H9 (cell line): ENCODE measurements at regions not wholly inside any gene's neighbourhood (a gene's known extent, or its start where the extent isn't known, plus 50 kb on each side); places are given as distances from the start of the nearest gene placed in this dataset.

Experiments used
- DNase-seq: peaks from one replicate; pipeline ENCODE4 v3.0.0-alpha.2; 2017
- H2AFZ ChIP-seq: one replicate; pipeline ENCODE4 v1.6.1; 2013; ENCODE audit warnings: mild to moderate bottlenecking, low read length, control low read depth, moderate library complexity
- H2AK5ac ChIP-seq: 2 replicates; pipeline ENCODE4 v1.6.1; 2013; ENCODE audit warnings: low read length, control low read depth, mixed read lengths; ENCODE audit not compliant: insufficient read length
- H2BK120ac ChIP-seq: one replicate; pipeline ENCODE4 v1.6.1; 2013; ENCODE audit warnings: low read depth, mild to moderate bottlenecking, low read length, control low read depth, inconsistent platforms; ENCODE audit not compliant: poor library complexity, severe bottlenecking
- H2BK12ac ChIP-seq: 2 replicates; pipeline ENCODE4 v1.6.1; 2013; ENCODE audit warnings: low read length, control low read depth, mixed read lengths, low read depth; ENCODE audit not compliant: insufficient read length
- H2BK15ac ChIP-seq: 2 replicates; pipeline ENCODE4 v1.6.1; 2013; ENCODE audit warnings: low read depth, low read length, control low read depth
- H2BK20ac ChIP-seq: one replicate; pipeline ENCODE4 v1.6.1; 2013; ENCODE audit warnings: low read depth, mild to moderate bottlenecking, low read length, control low read depth, inconsistent platforms; ENCODE audit not compliant: poor library complexity, severe bottlenecking
- H2BK5ac ChIP-seq: 2 replicates; pipeline ENCODE4 v1.6.1; 2013; ENCODE audit warnings: low read length, control low read depth, mixed read lengths; ENCODE audit not compliant: insufficient read length
- H3K14ac ChIP-seq: 2 replicates; pipeline ENCODE4 v1.6.1; 2013; ENCODE audit warnings: low read length, control low read depth; ENCODE audit not compliant: insufficient read depth
- H3K18ac ChIP-seq: 2 replicates; pipeline ENCODE4 v1.6.1; 2013; ENCODE audit warnings: low read depth, mild to moderate bottlenecking, mixed read lengths, low read length, control low read depth; ENCODE audit not compliant: insufficient read length
- H3K23ac ChIP-seq: 2 replicates; pipeline ENCODE4 v1.6.1; 2013; ENCODE audit warnings: low read length, control low read depth, mixed read lengths, low read depth; ENCODE audit not compliant: insufficient read length
- H3K23me2 ChIP-seq: 2 replicates; pipeline ENCODE4 v1.6.1; 2013; ENCODE audit warnings: low read depth, mild to moderate bottlenecking, mixed read lengths, low read length, control low read depth; ENCODE audit not compliant: insufficient read length, poor library complexity, severe bottlenecking
- H3K27ac ChIP-seq: 2 replicates; pipeline ENCODE4 v1.5.1; 2013; ENCODE audit warnings: low read length, control low read depth, mixed read lengths, low read depth; ENCODE audit not compliant: insufficient read length
- H3K27me3 ChIP-seq: 2 replicates; pipeline ENCODE4 v1.6.1; 2013; ENCODE audit warnings: low read length, control low read depth, inconsistent platforms; ENCODE audit not compliant: insufficient read depth
- H3K4ac ChIP-seq: 2 replicates; pipeline ENCODE4 v1.6.1; 2013; ENCODE audit warnings: low read depth, mild to moderate bottlenecking, control low read depth, inconsistent platforms, low read length, moderate library complexity
- H3K4me1 ChIP-seq: 2 replicates; pipeline ENCODE4 v1.6.1; 2013; ENCODE audit warnings: low read length, control low read depth, inconsistent platforms; ENCODE audit not compliant: insufficient read depth
- H3K4me2 ChIP-seq: 2 replicates; pipeline ENCODE4 v1.6.1; 2013; ENCODE audit warnings: low read length, control low read depth, mixed read lengths; ENCODE audit not compliant: insufficient read length, insufficient read depth
- H3K56ac ChIP-seq: 2 replicates; pipeline ENCODE4 v1.6.1; 2013; ENCODE audit warnings: low read depth, mild to moderate bottlenecking, mixed read lengths, low read length, control low read depth; ENCODE audit not compliant: insufficient read length
- H3K79me1 ChIP-seq: 2 replicates; pipeline ENCODE4 v1.6.1; 2013; ENCODE audit warnings: low read depth, mild to moderate bottlenecking, moderate library complexity, low read length, control low read depth, inconsistent platforms; ENCODE audit not compliant: insufficient read depth, poor library complexity, severe bottlenecking
- H3K79me2 ChIP-seq: 2 replicates; pipeline ENCODE4 v1.6.1; 2013; ENCODE audit warnings: low read length, control low read depth, inconsistent platforms; ENCODE audit not compliant: insufficient read depth
- H3K9ac ChIP-seq: 2 replicates; pipeline ENCODE4 v1.6.1; 2013; ENCODE audit warnings: low read length, control low read depth, mixed read lengths; ENCODE audit not compliant: insufficient read length; ENCODE audit errors: extremely low read depth
- H3K9me3 ChIP-seq: one replicate; pipeline ENCODE4 v1.6.1; 2013; ENCODE audit warnings: low read depth, low read length, inconsistent platforms; ENCODE audit not compliant: control insufficient read depth
- H3T11ph ChIP-seq: one replicate; pipeline ENCODE4 v1.6.1; 2013; ENCODE audit warnings: mild to moderate bottlenecking, low read length, control low read depth, inconsistent platforms
- H4K20me1 ChIP-seq: one replicate; pipeline ENCODE4 v1.6.1; 2013; ENCODE audit not compliant: control insufficient read depth, insufficient read length, insufficient read depth
- H4K5ac ChIP-seq: 2 replicates; pipeline ENCODE4 v1.6.1; 2013; ENCODE audit warnings: low read depth, mild to moderate bottlenecking, mixed read lengths, low read length, control low read depth; ENCODE audit not compliant: insufficient read length
- H4K8ac ChIP-seq: replicated peaks from 2 replicates; pipeline ENCODE4 v1.6.1; 2013; ENCODE audit warnings: low read length, control low read depth, mixed read lengths, low read depth; ENCODE audit not compliant: insufficient read length
- H4K91ac ChIP-seq: 2 replicates; pipeline ENCODE4 v1.6.1; 2013; ENCODE audit warnings: low read depth, mild to moderate bottlenecking, moderate library complexity, mixed read lengths, low read length, control low read depth; ENCODE audit not compliant: insufficient read length
- H3K27ac Mint-ChIP-seq, 3 experiments: 2 replicates in 2 of 3; 3 replicates in 1 of 3; pipeline ENCODE4 v1.8.0; 2020 to 2021; ENCODE audit warnings: mixed read lengths in 3 of 3, mild to moderate bottlenecking in 1 of 3, moderate library complexity in 1 of 3
- H3K27me3 Mint-ChIP-seq: 2 replicates; pipeline ENCODE4 v1.8.0; 2021; ENCODE audit warnings: low read depth, mild to moderate bottlenecking, moderate library complexity, mixed read lengths
- H3K36me3 Mint-ChIP-seq, 3 experiments: 2 replicates in 2 of 3; 3 replicates in 1 of 3; pipeline ENCODE4 v1.8.0; 2020 to 2021; ENCODE audit warnings: low read depth in 3 of 3, mixed read lengths in 3 of 3; ENCODE audit not compliant: insufficient read depth in 1 of 3
- H3K4me1 Mint-ChIP-seq, 2 experiments: 2 replicates each; pipeline ENCODE4 v1.8.0; 2020; ENCODE audit warnings: mixed read lengths in 2 of 2
- H3K4me3 Mint-ChIP-seq, 2 experiments: 2 replicates in 1 of 2; 3 replicates in 1 of 2; pipeline ENCODE4 v1.8.0; 2020 to 2021; ENCODE audit warnings: mild to moderate bottlenecking in 2 of 2, mixed read lengths in 2 of 2, moderate library complexity in 1 of 2
- H3K9me3 Mint-ChIP-seq, 2 experiments: 2 replicates in 1 of 2; 3 replicates in 1 of 2; pipeline ENCODE4 v1.8.0; 2020; ENCODE audit warnings: mild to moderate bottlenecking in 2 of 2, mixed read lengths in 2 of 2, moderate library complexity in 1 of 2
- WGBS: extraction: QIAGEN DNeasy Blood & Tissue Kit; methylation state at CpG from one replicate; pipeline ENCODE4 v1.1.7; 2013; ENCODE audit warnings: missing lambda C conversion rate, low lambda C conversion rate, mixed read lengths; ENCODE audit not compliant: insufficient read length; ENCODE audit errors: extremely low coverage; 5-methylcytosine and 5-hydroxymethylcytosine counted together
- TF ChIP-seq, protein P1 (sequence below): fragments of 200-600 bp; sonication (generic); conservative IDR thresholded peaks from 3 replicates; pipeline ENCODE4 v1.8.0; 2021; ENCODE audit warnings: antibody characterized with exemption, mild to moderate bottlenecking

DNA sequence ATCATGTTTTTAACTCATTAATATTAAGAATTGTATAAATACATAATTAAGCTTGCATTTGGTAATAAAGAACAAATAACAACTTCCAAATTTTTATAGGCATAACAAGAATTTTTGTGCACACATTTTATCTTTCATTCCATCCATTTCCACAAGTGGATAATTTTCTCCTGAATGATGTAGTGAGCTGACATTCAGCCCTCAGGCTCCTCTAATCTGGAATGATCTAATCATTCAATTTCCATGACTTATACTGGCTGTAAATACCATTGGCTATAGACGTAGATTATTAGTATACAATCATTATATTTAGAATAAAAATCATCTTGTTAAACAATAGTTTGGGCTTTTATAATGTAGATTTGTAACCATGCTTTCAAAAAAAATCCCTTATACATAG, 287.2 kb upstream of the GHITM start:
- no peak overlapping the region for H3K9ac ChIP-seq
- no peak overlapping the region for H4K91ac ChIP-seq
- H2AK5ac ChIP-seq, result no peak overlapping the region
- H3K9me3 Mint-ChIP-seq, result no peaks in the 10 kb centered on the region
- no peak overlapping the region for H2BK12ac ChIP-seq
- no peak overlapping the region for H3K4me3 Mint-ChIP-seq
- no peak overlapping the region for H3K18ac ChIP-seq
- no peaks in the 10 kb centered on the region for H3K4me1 ChIP-seq
- no peak overlapping the region for H2AFZ ChIP-seq
- no peak overlapping the region for H3K56ac ChIP-seq
- H3T11ph ChIP-seq, result no peak overlapping the region
- H3K27me3 ChIP-seq, result no peaks in the 10 kb centered on the region
- no peak overlapping the region for H3K23ac ChIP-seq
- no peaks in the 10 kb centered on the region for H3K36me3 Mint-ChIP-seq
- no peaks in the 10 kb centered on the region for H4K20me1 ChIP-seq
- no peak overlapping the region for H2BK15ac ChIP-seq
- no peaks in the 10 kb centered on the region for H3K23me2 ChIP-seq
- H4K8ac ChIP-seq, result no peak overlapping the region
- no peak overlapping the region for H4K5ac ChIP-seq
- H3K27ac Mint-ChIP-seq, result no peak overlapping the region
- no peaks in the 10 kb centered on the region for H3K4me1 Mint-ChIP-seq
- H3K79me1 ChIP-seq, result no peaks in the 10 kb centered on the region
- H3K4ac ChIP-seq, result no peak overlapping the region
- no peak overlapping the region for H2BK120ac ChIP-seq
- no peak overlapping the region for H2BK5ac ChIP-seq
- no peaks in the 10 kb centered on the region for H3K9me3 ChIP-seq
- H3K79me2 ChIP-seq, result no peaks in the 10 kb centered on the region
- no peak overlapping the region for H3K14ac ChIP-seq
- no peaks in the 10 kb centered on the region; the same call in 1 of the 2 replicates for H3K27me3 Mint-ChIP-seq
- H2BK20ac ChIP-seq, result no peak overlapping the region
- no peak overlapping the region for H3K27ac ChIP-seq
- DNase-seq, result no peak
- H3K4me2 ChIP-seq, result no peak overlapping the region
- TF ChIP-seq, protein P1, sequence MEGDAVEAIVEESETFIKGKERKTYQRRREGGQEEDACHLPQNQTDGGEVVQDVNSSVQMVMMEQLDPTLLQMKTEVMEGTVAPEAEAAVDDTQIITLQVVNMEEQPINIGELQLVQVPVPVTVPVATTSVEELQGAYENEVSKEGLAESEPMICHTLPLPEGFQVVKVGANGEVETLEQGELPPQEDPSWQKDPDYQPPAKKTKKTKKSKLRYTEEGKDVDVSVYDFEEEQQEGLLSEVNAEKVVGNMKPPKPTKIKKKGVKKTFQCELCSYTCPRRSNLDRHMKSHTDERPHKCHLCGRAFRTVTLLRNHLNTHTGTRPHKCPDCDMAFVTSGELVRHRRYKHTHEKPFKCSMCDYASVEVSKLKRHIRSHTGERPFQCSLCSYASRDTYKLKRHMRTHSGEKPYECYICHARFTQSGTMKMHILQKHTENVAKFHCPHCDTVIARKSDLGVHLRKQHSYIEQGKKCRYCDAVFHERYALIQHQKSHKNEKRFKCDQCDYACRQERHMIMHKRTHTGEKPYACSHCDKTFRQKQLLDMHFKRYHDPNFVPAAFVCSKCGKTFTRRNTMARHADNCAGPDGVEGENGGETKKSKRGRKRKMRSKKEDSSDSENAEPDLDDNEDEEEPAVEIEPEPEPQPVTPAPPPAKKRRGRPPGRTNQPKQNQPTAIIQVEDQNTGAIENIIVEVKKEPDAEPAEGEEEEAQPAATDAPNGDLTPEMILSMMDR, result no peak
- WGBS, result no CpG with 5 or more reads among the region's 1 CpG
